Caco-2 (cell line): ENCODE measurements at regions not wholly inside any gene's neighbourhood (a gene's known extent, or its start where the extent isn't known, plus 50 kb on each side); places are given as distances from the start of the nearest gene placed in this dataset.

Experiments
- BruUV-seq: library from RNA; stranded (reverse); fragments of 400-500 nt; replicated peaks from 2 replicates; lab custom pipeline; 2021; lab: Mats Ljungman, UMichigan
- CTCF ChIA-PET: fragments of 300-600 bp; sonication (Branson Sonifier 250); formaldehyde crosslinking; loops from one replicate; lab custom pipeline; 2022; ENCODE audit warnings: antibody characterized with exemption; lab: Charles Lee
- POLR2A ChIA-PET: fragments of 300-600 bp; sonication (Branson Sonifier 250); formaldehyde crosslinking; loops from one replicate; lab custom pipeline; 2022; ENCODE audit warnings: antibody characterized with exemption; lab: Charles Lee
- DNase-seq, 2 experiments: peaks; one replicate each; pipeline versions ENCODE4 v3.0.0 to v3.0.0-alpha.2; 2020 to 2022
- H3K27me3 ChIP-seq: replicated peaks from 2 replicates; pipeline ENCODE4 v1.6.0; 2011; ENCODE audit warnings: low read length; ENCODE audit not compliant: control insufficient read depth, insufficient read depth
- H3K36me3 ChIP-seq: 2 replicates; pipeline ENCODE4 v1.5.1; 2011; ENCODE audit warnings: low read length; ENCODE audit not compliant: control insufficient read depth, insufficient read depth
- H3K4me1 ChIP-seq: fragments of 250-450 bp; sonication (Bioruptor Pico); 2 replicates; pipeline ENCODE4 v1.5.1; 2020; ENCODE audit warnings: mild to moderate bottlenecking
- H3K4me3 ChIP-seq: 2 replicates; pipeline ENCODE4 v1.5.1; 2011; ENCODE audit warnings: low read depth, mild to moderate bottlenecking, control low read depth, low read length
- H3K9me3 ChIP-seq: fragments of 250-450 bp; sonication (Bioruptor Pico); 2 replicates; pipeline ENCODE4 v1.5.1; 2020; ENCODE audit warnings: mild to moderate bottlenecking, moderate library complexity
- H3K27ac Mint-ChIP-seq: one replicate; pipeline ENCODE4 v1.8.0; 2022; ENCODE audit warnings: mixed read lengths; ENCODE audit not compliant: unreplicated experiment
- H3K27me3 Mint-ChIP-seq: one replicate; pipeline ENCODE4 v1.8.0; 2022; ENCODE audit warnings: mixed read lengths; ENCODE audit not compliant: insufficient read depth, unreplicated experiment
- H3K36me3 Mint-ChIP-seq: one replicate; pipeline ENCODE4 v1.8.0; 2022; ENCODE audit warnings: mild to moderate bottlenecking, mixed read lengths; ENCODE audit not compliant: insufficient read depth, unreplicated experiment
- H3K4me1 Mint-ChIP-seq: one replicate; pipeline ENCODE4 v1.8.0; 2022; ENCODE audit warnings: low read depth, mixed read lengths; ENCODE audit not compliant: unreplicated experiment
- H3K4me3 Mint-ChIP-seq: one replicate; pipeline ENCODE4 v1.8.0; 2022; ENCODE audit warnings: mild to moderate bottlenecking, moderate library complexity, mixed read lengths; ENCODE audit not compliant: unreplicated experiment
- H3K9me3 Mint-ChIP-seq: one replicate; pipeline ENCODE4 v1.8.0; 2022; ENCODE audit warnings: mixed read lengths; ENCODE audit not compliant: unreplicated experiment
- CTCF ChIP-seq, 2 experiments: fragments of 200-600 bp in 1 of 2; IDR thresholded peaks; 1 replicate in 1 of 2; 2 replicates in 1 of 2; pipeline versions ENCODE4 v1.5.1 to v1.8.0; 2011 to 2022; ENCODE audit warnings: antibody characterized with exemption in 1 of 2, control low read depth in 1 of 2, inconsistent platforms in 1 of 2, low read depth in 1 of 2, low read length in 1 of 2, mild to moderate bottlenecking in 1 of 2, moderate library complexity in 1 of 2; ENCODE audit not compliant: insufficient read depth in 1 of 2, severe bottlenecking in 1 of 2, unreplicated experiment in 1 of 2
- intact Hi-C: fragments of 100-400 bp; cut with micrococcal nuclease; formaldehyde crosslinking; loops from one replicate; pipeline ENCODE4 v1.10.0; 2022; ENCODE audit not compliant: unreplicated experiment

- no peak for DNase-seq
- Mint-ChIP-seq H3K36me3 (no peaks in the 10 kb centered on the region), H3K4me1 (no peaks in the 10 kb centered on the region), H3K4me3 (no peak overlapping the region), H3K9me3 (no peaks in the 10 kb centered on the region), H3K27ac (no peak overlapping the region), H3K27me3 (peaks cover 5% of the 10 kb centered on the region)
- BruUV-seq = no TSS peak
- Histone ChIP-seq H3K36me3 (no peaks in the 10 kb centered on the region), H3K4me1 (peaks cover 16% of the 10 kb centered on the region), H3K9me3 (no peaks in the 10 kb centered on the region), H3K27me3 (no peaks in the 10 kb centered on the region), H3K4me3 (no peak overlapping the region)
- no peak for TF ChIP-seq CTCF (IDR thresholded peaks at IDR 0.05; ENCODE audit: insufficient read depth in 1 of 2, low read depth in 1 of 2, low read length in 1 of 2, severe bottlenecking in 1 of 2, unreplicated experiment in 1 of 2)
- intact Hi-C loops = no loop called here
- ChIA-PET POLR2A (no interaction called here), CTCF (interaction anchor here (0.8 to 0.9 kb wide), 2 partner anchors 98 to 167 kb away, joined by 3 read pairs; no protein-coding TSS in a partner anchor)
These were observed 88.9 kb upstream of the CXCL14 start for GRCh38 chr5:135667673-135668072.

GRCh38 chr5:135667204-135667603 is 88.4 kb upstream of the CXCL14 start:
- ChIA-PET CTCF (no interaction called here), POLR2A (no interaction called here)
- Mint-ChIP-seq H3K4me1 (no peaks in the 10 kb centered on the region), H3K27me3 (peaks cover 7% of the 10 kb centered on the region), H3K36me3 (no peaks in the 10 kb centered on the region), H3K9me3 (no peaks in the 10 kb centered on the region), H3K4me3 (no peak overlapping the region), H3K27ac (no peak overlapping the region)
- Histone ChIP-seq H3K9me3 (no peaks in the 10 kb centered on the region), H3K4me1 (peaks cover 20% of the 10 kb centered on the region), H3K4me3 (no peak overlapping the region), H3K27me3 (no peaks in the 10 kb centered on the region), H3K36me3 (no peaks in the 10 kb centered on the region)
- intact Hi-C loops = no loop called here
- BruUV-seq = no TSS peak
- no peak for DNase-seq
- TF ChIP-seq CTCF (IDR thresholded peaks at IDR 0.05; ENCODE audit: insufficient read depth in 1 of 2, low read depth in 1 of 2, low read length in 1 of 2, severe bottlenecking in 1 of 2, unreplicated experiment in 1 of 2) = no peak

GRCh38 chr5:135662683-135663082 is 83.9 kb upstream of the CXCL14 start:
- intact Hi-C loops = loop anchor here (1.0 kb wide), 1 partner anchor 18 kb away; no protein-coding TSS in a partner anchor
- TF ChIP-seq CTCF (IDR thresholded peaks at IDR 0.05; ENCODE audit: insufficient read depth in 1 of 2, low read depth in 1 of 2, low read length in 1 of 2, severe bottlenecking in 1 of 2, unreplicated experiment in 1 of 2) = peak in 1 of 2 experiments; percentile 13
- no peaks in the 10 kb centered on the region; the same call in 1 of the 2 replicates for H3K27me3 ChIP-seq
- Mint-ChIP-seq H3K4me3 (no peak overlapping the region), H3K27me3 (peaks cover 10% of the 10 kb centered on the region), H3K4me1 (no peaks in the 10 kb centered on the region), H3K27ac (no peak overlapping the region), H3K36me3 (no peaks in the 10 kb centered on the region), H3K9me3 (peaks cover 12% of the 10 kb centered on the region)
- H3K4me1 ChIP-seq = peaks cover 20% of the 10 kb centered on the region
- no peak overlapping the region for H3K4me3 ChIP-seq
- H3K9me3 ChIP-seq = peaks cover 5% of the 10 kb centered on the region; the same call in 1 of the 2 replicates
- DNase-seq = no peak
- H3K36me3 ChIP-seq = no peaks in the 10 kb centered on the region
- ChIA-PET CTCF (interaction anchor here (1.0 to 1.2 kb wide), 2 partner anchors 67 to 97 kb away, joined by 3 to 4 read pairs; no protein-coding TSS in a partner anchor), POLR2A (no interaction called here)
- no TSS peak for BruUV-seq
